ENCODE measurements at regions not wholly inside any gene's neighbourhood (a gene's known extent, or its start where the extent isn't known, plus 50 kb on each side); places are given as distances from the start of the nearest gene placed in this dataset.
A peak's percentile ranks its signal among the peaks of the same experiment; 100 is the strongest.
"Not testable (repeated sequence)": the region's sequence is repeated elsewhere in the genome, so short reads cannot be mapped to it uniquely, and the experiment has no call there.

GRCh38 chr20:1845163-1845523 lies 50.1 kb upstream of the SIRPA start:
- no peak for DNase-seq
- TF ChIP-seq CTCF (IDR thresholded peaks at IDR 0.05) (no peak), POLR2A (IDR thresholded peaks at IDR 0.05) (no peak)
- Histone ChIP-seq H3K27me3 (no peaks in the 10 kb centered on the region), H3K4me3 (replicated peaks in 1 of 3) (no peak overlapping the region), H3K36me3 (no peaks in the 10 kb centered on the region), H3K4me1 (no peaks in the 10 kb centered on the region), H3K9me3 (no peaks in the 10 kb centered on the region), H3K27ac (no peak overlapping the region)
- 31 to 39% methylated on average over 1 of the region's 1 CpG for WGBS, 2 donors
- intact Hi-C loops (cut with DNase I), result no loop called here

DNA sequence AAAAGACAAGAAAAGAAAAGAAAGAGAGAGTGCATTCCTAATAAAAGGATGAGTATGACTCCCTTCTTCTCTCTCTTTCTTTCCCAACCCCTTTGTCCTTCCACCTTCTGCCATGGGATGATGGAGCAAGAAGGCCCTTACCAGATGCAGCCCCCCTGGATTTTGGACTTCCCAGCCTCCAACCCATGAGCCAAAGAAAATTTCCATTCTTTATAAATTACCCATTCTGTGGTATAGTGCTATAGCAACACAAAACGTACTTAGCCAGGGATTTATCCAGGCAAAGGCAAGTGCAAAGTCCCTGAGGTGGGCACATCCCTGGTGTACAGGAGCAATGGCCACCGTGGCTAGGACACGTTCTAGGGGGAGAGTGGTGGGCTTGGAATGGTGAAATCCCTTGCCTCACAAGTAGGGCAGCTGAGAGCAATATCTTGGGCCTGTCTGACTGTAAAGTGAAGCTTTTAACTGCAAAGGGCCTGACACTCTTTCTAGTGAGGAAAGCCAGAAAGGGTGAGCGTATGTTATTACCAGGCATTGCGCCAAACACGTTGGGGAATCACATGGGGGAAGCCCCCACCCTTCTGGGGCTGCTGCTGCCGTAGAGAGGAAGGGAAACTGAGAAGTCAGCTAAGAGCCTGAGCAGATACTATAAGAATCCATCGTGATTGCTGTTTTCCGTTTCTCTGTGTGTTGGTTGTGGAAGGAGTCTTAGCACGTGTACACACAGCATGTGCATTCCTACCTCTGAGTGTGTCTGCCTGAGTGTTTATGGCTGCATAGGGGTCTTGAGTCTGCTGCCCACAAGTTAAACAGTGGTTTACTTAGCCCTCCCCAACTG lies 50.7 kb upstream of the SIRPA start:
- H3K27me3 ChIP-seq, result no peaks in the 10 kb centered on the region
- intact Hi-C loops (cut with DNase I), result no loop called here
- no peaks in the 10 kb centered on the region for H3K4me1 ChIP-seq
- no peak overlapping the region for H3K27ac ChIP-seq
- 29 to 41% methylated on average over 10 of the region's 10 CpGs for WGBS, 2 donors
- no peak for TF ChIP-seq POLR2A (IDR thresholded peaks at IDR 0.05)
- no peak for TF ChIP-seq CTCF (IDR thresholded peaks at IDR 0.05)
- no peak overlapping the region for H3K4me3 ChIP-seq (replicated peaks in 1 of 3)
- H3K36me3 ChIP-seq, result no peaks in the 10 kb centered on the region
- no peaks in the 10 kb centered on the region for H3K9me3 ChIP-seq
- peak in 1 of 2 donors; percentile 16 for DNase-seq

- Histone ChIP-seq H3K36me3 (no peaks in the 10 kb centered on the region), H3K4me3 (replicated peaks in 1 of 3) (no peak overlapping the region), H3K4me1 (no peaks in the 10 kb centered on the region), H3K9me3 (no peaks in the 10 kb centered on the region), H3K27me3 (no peaks in the 10 kb centered on the region), H3K27ac (no peak overlapping the region)
- 86 to 88% methylated on average over 7 of the region's 7 CpGs for WGBS, 2 donors
- TF ChIP-seq CTCF (IDR thresholded peaks at IDR 0.05) (no peak), POLR2A (IDR thresholded peaks at IDR 0.05) (no peak)
- intact Hi-C loops (cut with DNase I), result no loop called here
- no peak for DNase-seq
Observed at GRCh38 chr20:1842281-1842680, 52.9 kb upstream of the SIRPA start.

DNA sequence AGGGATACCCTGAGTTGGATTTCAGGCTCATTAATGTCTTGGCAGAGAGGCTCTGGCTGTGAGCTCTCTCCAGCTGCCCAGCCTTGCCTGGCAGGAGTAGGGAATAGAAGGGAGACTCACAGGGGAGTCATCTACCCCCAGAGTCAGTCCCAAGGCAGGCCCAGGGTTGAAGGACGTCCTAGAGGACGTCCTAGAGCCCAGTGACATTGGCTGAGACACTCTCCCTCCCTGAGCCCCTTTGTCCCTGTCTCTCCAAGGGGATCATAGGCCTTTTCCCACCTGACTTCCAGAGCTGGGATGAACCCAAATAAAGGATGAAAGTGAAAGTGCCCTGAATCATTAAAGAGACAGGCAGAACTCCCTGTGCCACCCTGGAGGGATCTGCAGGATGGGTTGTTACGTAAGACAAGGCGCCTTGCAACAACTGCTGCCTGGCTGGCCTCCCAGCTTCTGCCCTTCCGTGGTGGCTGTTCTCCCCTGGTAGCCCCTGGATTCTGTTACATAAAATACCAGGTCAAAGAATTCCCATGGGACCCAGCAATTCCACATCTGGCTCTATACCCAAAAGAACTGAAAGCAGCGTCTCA lies 53.6 kb upstream of the SIRPA start:
- DNase-seq, result no peak
- TF ChIP-seq CTCF (IDR thresholded peaks at IDR 0.05) (no peak), POLR2A (IDR thresholded peaks at IDR 0.05) (no peak)
- H3K4me3 ChIP-seq (replicated peaks in 1 of 3), result no peak overlapping the region
- no peak overlapping the region for H3K27ac ChIP-seq
- no peaks in the 10 kb centered on the region for H3K4me1 ChIP-seq
- no peaks in the 10 kb centered on the region for H3K9me3 ChIP-seq
- intact Hi-C loops (cut with DNase I), result no loop called here
- no peaks in the 10 kb centered on the region for H3K27me3 ChIP-seq
- WGBS, 2 donors, result 72 to 76% methylated on average over 6 of the region's 6 CpGs
- H3K36me3 ChIP-seq, result no peaks in the 10 kb centered on the region

DNA sequence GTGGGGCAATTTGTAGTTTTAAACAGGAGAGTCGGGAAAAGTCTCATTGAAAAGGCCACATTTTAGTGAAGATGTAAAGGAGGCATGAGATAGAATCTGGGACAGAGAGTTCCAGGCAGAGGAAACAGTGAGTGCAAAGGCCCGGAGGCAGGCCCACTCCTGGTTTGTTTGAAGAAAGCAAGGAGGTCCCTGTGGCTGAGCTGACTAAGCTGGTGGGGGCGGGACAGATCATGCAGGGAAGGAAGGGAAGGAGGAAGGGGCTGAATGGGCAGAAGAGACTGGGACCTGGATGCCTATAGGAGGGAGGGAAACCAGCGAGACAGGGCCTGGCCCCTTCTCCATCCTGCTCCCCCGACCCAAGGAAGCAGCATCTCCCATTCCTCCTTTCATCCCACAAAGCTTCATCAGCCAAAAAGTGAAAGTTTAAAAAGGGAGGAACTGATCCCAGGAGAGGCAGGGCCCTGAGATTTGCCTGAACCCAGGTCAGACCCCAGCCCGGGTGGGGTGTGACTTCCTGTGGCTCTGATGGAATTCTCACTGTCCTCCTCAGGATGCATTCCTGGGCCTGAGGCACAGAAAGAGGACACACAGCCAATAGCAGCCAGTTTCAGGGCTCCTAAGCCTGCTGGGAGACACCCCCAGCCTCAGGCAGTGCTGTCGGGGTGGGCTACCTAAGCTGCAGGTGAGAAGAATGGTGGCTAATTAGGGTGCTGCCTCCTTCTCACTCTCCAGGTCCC lies 54.2 kb upstream of the SIRPA start:
- no peak for DNase-seq
- intact Hi-C loops (cut with DNase I), result no loop called here
- Histone ChIP-seq H3K4me1 (no peaks in the 10 kb centered on the region), H3K27ac (no peak overlapping the region), H3K36me3 (no peaks in the 10 kb centered on the region), H3K27me3 (no peaks in the 10 kb centered on the region), H3K9me3 (no peaks in the 10 kb centered on the region), H3K4me3 (replicated peaks in 1 of 3) (no peak overlapping the region)
- TF ChIP-seq CTCF (IDR thresholded peaks at IDR 0.05) (no peak), POLR2A (IDR thresholded peaks at IDR 0.05) (no peak)
- 66 to 72% methylated on average over 6 to 7 of the region's 7 CpGs for WGBS, 2 donors

DNA sequence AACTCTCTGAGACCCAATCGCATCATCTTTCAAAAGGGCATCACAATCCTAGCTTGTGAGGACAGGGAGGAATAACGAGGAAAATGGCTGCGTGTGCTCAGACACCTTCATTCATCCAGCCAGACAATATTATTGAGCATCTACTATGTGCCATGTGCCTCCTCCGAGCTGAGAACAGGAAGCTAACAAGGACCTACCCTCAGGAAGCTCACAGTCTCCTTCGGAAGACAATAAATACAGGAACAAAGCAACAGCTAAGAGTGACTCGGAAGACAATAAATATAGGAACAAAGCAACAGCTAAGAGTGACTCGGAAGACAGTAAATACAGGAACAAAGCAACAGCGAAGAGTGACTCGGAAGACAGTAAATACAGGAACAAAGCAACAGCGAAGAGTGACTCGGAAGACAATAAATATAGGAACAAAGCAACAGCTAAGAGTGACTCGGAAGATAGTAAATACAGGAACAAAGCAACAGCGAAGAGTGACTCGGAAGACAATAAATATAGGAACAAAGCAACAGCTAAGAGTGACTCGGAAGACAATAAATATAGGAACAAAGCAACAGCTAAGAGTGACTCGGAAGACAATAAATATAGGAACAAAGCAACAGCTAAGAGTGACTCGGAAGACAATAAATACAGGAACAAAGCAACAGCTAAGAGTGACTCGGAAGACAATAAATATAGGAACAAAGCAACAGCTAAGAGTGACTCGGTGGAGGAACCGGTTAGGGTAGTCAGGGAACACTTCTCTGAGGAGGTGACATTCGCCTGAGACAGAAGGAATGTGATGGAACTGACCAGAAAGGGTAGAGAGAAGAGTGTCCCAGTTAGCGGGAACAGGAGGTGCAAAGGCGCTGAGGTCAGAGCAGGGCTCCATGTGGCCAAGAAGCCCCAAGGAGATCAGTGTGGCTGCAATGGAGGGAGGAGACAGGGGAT lies 55.6 kb upstream of the SIRPA start:
- WGBS, 2 donors, result 73 to 76% methylated on average over 23 of the region's 23 CpGs
- intact Hi-C loops (cut with DNase I); H3K4me3 ChIP-seq (replicated peaks in 1 of 3); DNase-seq; H3K27me3 ChIP-seq; H3K27ac ChIP-seq; H3K4me1 ChIP-seq; H3K36me3 ChIP-seq; H3K9me3 ChIP-seq: not testable (repeated sequence)
